IMR-90 (cell line): ENCODE measurements at regions not wholly inside any gene's neighbourhood (a gene's known extent, or its start where the extent isn't known, plus 50 kb on each side); places are given as distances from the start of the nearest gene placed in this dataset.

Source experiments
- ATAC-seq: fragments of 200-7000 bp; cut with Tn5 transposase; 2 replicates; pipeline ENCODE4 v1.9.1; 2020; ENCODE audit warnings: low read depth, mild to moderate bottlenecking, moderate library complexity
- BruUV-seq: library from RNA; stranded (reverse); fragments of 400-500 nt; replicated peaks from 2 replicates; lab custom pipeline; 2021; lab: Mats Ljungman, UMichigan
- CTCF ChIA-PET: fragments of 300-600 bp; formaldehyde crosslinking; extraction: SDS; loops from one replicate; lab custom pipeline; 2021; ENCODE audit warnings: antibody characterized with exemption; lab: Yijun Ruan, JAX
- POLR2A ChIA-PET: fragments of 300-600 bp; sonication (Branson Sonifier 250); formaldehyde crosslinking; loops from one replicate; lab custom pipeline; 2022; ENCODE audit warnings: antibody characterized with exemption; ENCODE audit not compliant: unreplicated experiment; lab: Charles Lee
- DNase-seq: peaks from one replicate; pipeline ENCODE4 v3.0.0; 2013
- H2AFZ ChIP-seq: replicated peaks from 2 replicates; pipeline ENCODE3; 2013; ENCODE audit warnings: low read length, mild to moderate bottlenecking; ENCODE audit not compliant: poor library complexity
- H2AK5ac ChIP-seq: 2 replicates; pipeline ENCODE4 v1.6.1; 2013; ENCODE audit warnings: low read depth, low read length, inconsistent platforms
- H2AK9ac ChIP-seq: replicated peaks from 2 replicates; pipeline ENCODE3; 2013; ENCODE audit warnings: mild to moderate bottlenecking, low read depth, low read length, moderate library complexity; ENCODE audit not compliant: poor library complexity
- H2BK120ac ChIP-seq: 2 replicates; pipeline ENCODE4 v1.6.1; 2013; ENCODE audit warnings: low read depth, low read length, inconsistent platforms
- H2BK15ac ChIP-seq: 3 replicates; pipeline ENCODE4 v1.6.1; 2013; ENCODE audit warnings: low read depth, low read length, inconsistent platforms
- H2BK20ac ChIP-seq: 2 replicates; pipeline ENCODE4 v1.6.1; 2013; ENCODE audit warnings: low read depth, mild to moderate bottlenecking, inconsistent platforms, low read length, moderate library complexity
- H2BK5ac ChIP-seq: 2 replicates; pipeline ENCODE4 v1.6.1; 2013; ENCODE audit warnings: mild to moderate bottlenecking, low read depth, low read length, inconsistent platforms; ENCODE audit not compliant: poor library complexity, severe bottlenecking
- H3K14ac ChIP-seq: replicated peaks from 2 replicates; pipeline ENCODE4 v1.6.1; 2013; ENCODE audit warnings: low read depth, low read length, inconsistent platforms
- H3K18ac ChIP-seq: 2 replicates; pipeline ENCODE4 v1.6.1; 2013; ENCODE audit warnings: low read depth, low read length, control low read depth
- H3K23ac ChIP-seq: 2 replicates; pipeline ENCODE4 v1.6.1; 2013; ENCODE audit warnings: low read depth, low read length, inconsistent platforms
- H3K27ac ChIP-seq: 2 replicates; pipeline ENCODE4 v1.5.1; 2013; ENCODE audit warnings: mild to moderate bottlenecking, control low read depth, low read length; ENCODE audit not compliant: insufficient read depth
- H3K27me3 ChIP-seq: 2 replicates; pipeline ENCODE4 v1.6.1; 2013; ENCODE audit warnings: low read length; ENCODE audit not compliant: control insufficient read depth, insufficient read depth
- H3K36me3 ChIP-seq: 2 replicates; pipeline ENCODE4 v1.6.1; 2013; ENCODE audit warnings: low read length, mixed read lengths; ENCODE audit not compliant: control insufficient read depth, insufficient read depth
- H3K4ac ChIP-seq: 2 replicates; pipeline ENCODE4 v1.6.1; 2013; ENCODE audit warnings: low read depth, low read length, inconsistent platforms
- H3K4me1 ChIP-seq: 2 replicates; pipeline ENCODE4 v1.6.1; 2013; ENCODE audit warnings: low read length, mixed read lengths; ENCODE audit not compliant: control insufficient read depth, insufficient read depth
- H3K4me2 ChIP-seq: 2 replicates; pipeline ENCODE4 v1.6.1; 2013; ENCODE audit warnings: low read depth, mild to moderate bottlenecking, control low read depth, low read length, moderate library complexity
- H3K4me3 ChIP-seq: 2 replicates; pipeline ENCODE4 v1.5.1; 2013; ENCODE audit warnings: low read depth, mild to moderate bottlenecking, control low read depth, low read length, moderate library complexity; ENCODE audit not compliant: insufficient read depth
- H3K56ac ChIP-seq: 2 replicates; pipeline ENCODE4 v1.6.1; 2013; ENCODE audit warnings: low read length, inconsistent platforms; ENCODE audit not compliant: insufficient read depth; ENCODE audit errors: extremely low read depth
- H3K79me1 ChIP-seq, 2 experiments: 2 replicates each; pipeline ENCODE4 v1.6.1; 2013; ENCODE audit warnings: low read length in 2 of 2, inconsistent platforms in 1 of 2, low read depth in 1 of 2
- H3K9ac ChIP-seq: 2 replicates; pipeline ENCODE4 v1.6.1; 2013; ENCODE audit warnings: low read depth, low read length, control low read depth
- H3K9me1 ChIP-seq: 2 replicates; pipeline ENCODE4 v1.6.1; 2013; ENCODE audit warnings: low read length, inconsistent platforms; ENCODE audit not compliant: insufficient read depth
- H3K9me3 ChIP-seq: 2 replicates; pipeline ENCODE4 v1.6.1; 2013; ENCODE audit warnings: low read length; ENCODE audit not compliant: control insufficient read depth, insufficient read depth
- H4K20me1 ChIP-seq: 2 replicates; pipeline ENCODE4 v1.6.1; 2013; ENCODE audit warnings: low read length, inconsistent platforms; ENCODE audit not compliant: insufficient read depth
- H4K5ac ChIP-seq: 2 replicates; pipeline ENCODE4 v1.6.1; 2013; ENCODE audit warnings: mild to moderate bottlenecking, low read depth, low read length, control low read depth
- H4K8ac ChIP-seq, 2 experiments: 2 replicates each; pipeline ENCODE4 v1.6.1; 2013; ENCODE audit warnings: low read depth in 2 of 2, low read length in 2 of 2, control low read depth in 1 of 2, inconsistent platforms in 1 of 2
- H4K91ac ChIP-seq: 2 replicates; pipeline ENCODE4 v1.6.1; 2013; ENCODE audit warnings: low read depth, low read length, inconsistent platforms; ENCODE audit not compliant: insufficient read depth
- BHLHE40 ChIP-seq: fragments of 150-350 bp; IDR thresholded peaks from 2 replicates; pipeline ENCODE4 v1.6.1; 2016; ENCODE audit warnings: mild to moderate bottlenecking, low read depth, low read length
- CEBPB ChIP-seq: IDR thresholded peaks from 2 replicates; pipeline ENCODE4 v1.6.1; 2012; ENCODE audit warnings: low read depth, low read length, improper control_type of control experiment
- CTCF ChIP-seq: conservative IDR thresholded peaks from 2 replicates; pipeline ENCODE4 v1.5.1; 2012; ENCODE audit warnings: mild to moderate bottlenecking, low read depth, low read length, improper control_type of control experiment
- FOS ChIP-seq: fragments of 150-350 bp; IDR thresholded peaks from 2 replicates; pipeline ENCODE4 v1.6.1; 2016; ENCODE audit warnings: low read depth, low read length
- MAFK ChIP-seq: IDR thresholded peaks from 2 replicates; pipeline ENCODE4 v1.6.1; 2012; ENCODE audit warnings: low read depth, low read length, improper control_type of control experiment
- MAZ ChIP-seq: IDR thresholded peaks from 2 replicates; pipeline ENCODE4 v1.6.1; 2012; ENCODE audit warnings: low read depth, mild to moderate bottlenecking, low read length, improper control_type of control experiment, moderate library complexity, borderline replicate concordance
- MXI1 ChIP-seq: IDR thresholded peaks from 2 replicates; pipeline ENCODE4 v1.6.1; 2012; ENCODE audit warnings: low read depth, mild to moderate bottlenecking, low read length, moderate library complexity, borderline replicate concordance
- NFE2L2 ChIP-seq: fragments of 150-350 bp; IDR thresholded peaks from 2 replicates; pipeline ENCODE4 v1.6.1; 2016; ENCODE audit warnings: low read depth, mild to moderate bottlenecking, low read length
- POLR2A ChIP-seq: IDR thresholded peaks from 2 replicates; pipeline ENCODE4 v1.6.1; 2012; ENCODE audit warnings: mild to moderate bottlenecking, low read depth, low read length
- RFX5 ChIP-seq: IDR thresholded peaks from 2 replicates; pipeline ENCODE4 v1.8.0; 2012; ENCODE audit warnings: low read depth, mild to moderate bottlenecking, low read length, moderate library complexity
- USF2 ChIP-seq: fragments of 150-350 bp; IDR thresholded peaks from 2 replicates; pipeline ENCODE4 v1.6.1; 2017; ENCODE audit warnings: mild to moderate bottlenecking, antibody characterized with exemption, low read length, low read depth
- WGBS, 2 experiments: methylation state at CpG; one replicate each; pipeline versions ENCODE4 v1.1.5 to v1.1.7; 2013; ENCODE audit warnings: missing lambda C conversion rate in 2 of 2; ENCODE audit not compliant: insufficient read length in 1 of 2; ENCODE audit errors: extremely low coverage in 2 of 2; 5-methylcytosine and 5-hydroxymethylcytosine counted together
- dilution Hi-C: fragments of 300-500 bp; cut with HindIII; formaldehyde crosslinking; loops from one replicate; pipeline ENCODE4 v1.14.3; 2018; ENCODE audit warnings: low sequenced_read_pairs; ENCODE audit not compliant: unreplicated experiment
- in situ Hi-C: fragments of 300-500 bp; cut with MboI; formaldehyde crosslinking; loops from 3 replicates; pipeline ENCODE4 v1.14.3; 2019; ENCODE audit warnings: low sequenced_read_pairs, inconsistent platforms, mixed read lengths
- intact Hi-C: fragments of 100-400 bp; cut with micrococcal nuclease; formaldehyde crosslinking; loops from 2 replicates; pipeline ENCODE4 v1.10.0; 2022

GRCh38 chr11:70678931-70679900 is 280.9 kb downstream of the CTTN start:
- Histone ChIP-seq H2BK20ac (no peak overlapping the region), H2AFZ (no peak overlapping the region), H4K20me1 (no peaks in the 10 kb centered on the region; the same call in 1 of the 2 replicates), H3K4ac (no peak overlapping the region), H3K79me1 (no peaks in the 10 kb centered on the region), H3K27ac (no peak overlapping the region), H4K5ac (no peak overlapping the region), H3K14ac (no peak overlapping the region), H3K4me1 (no peaks in the 10 kb centered on the region), H3K36me3 (no peaks in the 10 kb centered on the region), H3K4me2 (no peak overlapping the region), H3K18ac (no peak overlapping the region), H2AK9ac (no peak overlapping the region), H3K23ac (no peak overlapping the region), H3K27me3 (no peaks in the 10 kb centered on the region), H4K8ac (no peak overlapping the region), H2BK5ac (no peak overlapping the region), H2BK120ac (no peak overlapping the region), H2BK15ac (no peak overlapping the region), H3K9me1 (no peaks in the 10 kb centered on the region), H4K91ac (no peak overlapping the region), H3K4me3 (no peak overlapping the region), H3K9me3 (peaks cover 2% of the 10 kb centered on the region; the same call in 1 of the 2 replicates), H2AK5ac (no peak overlapping the region), H3K56ac (no peak overlapping the region), H3K9ac (no peak overlapping the region)
- in situ Hi-C loops (no loop called here), intact Hi-C loops (no loop called here), dilution Hi-C loops (no loop called here)
- ChIA-PET POLR2A (no interaction called here), CTCF (no interaction called here)
- DNase-seq (no peak), ATAC-seq (no peak)
- 79% methylated on average over 14 of the region's 29 CpGs; no CpG with 5 or more reads in 1 of the 2 experiments for WGBS, 2 experiments
- BruUV-seq = no TSS peak
- TF ChIP-seq POLR2A = no peak
- TF ChIP-seq NFE2L2 = no peak
- no peak for TF ChIP-seq USF2
- TF ChIP-seq CTCF = no peak
- TF ChIP-seq MXI1 = no peak
- no peak for TF ChIP-seq MAFK
- no peak for TF ChIP-seq BHLHE40
- TF ChIP-seq CEBPB = no peak
- TF ChIP-seq RFX5 = no peak
- TF ChIP-seq MAZ = no peak
- no peak for TF ChIP-seq FOS
